ENCODE measurements at regions not wholly inside any gene's neighbourhood (a gene's known extent, or its start where the extent isn't known, plus 50 kb on each side); places are given as distances from the start of the nearest gene placed in this dataset.

DNA sequence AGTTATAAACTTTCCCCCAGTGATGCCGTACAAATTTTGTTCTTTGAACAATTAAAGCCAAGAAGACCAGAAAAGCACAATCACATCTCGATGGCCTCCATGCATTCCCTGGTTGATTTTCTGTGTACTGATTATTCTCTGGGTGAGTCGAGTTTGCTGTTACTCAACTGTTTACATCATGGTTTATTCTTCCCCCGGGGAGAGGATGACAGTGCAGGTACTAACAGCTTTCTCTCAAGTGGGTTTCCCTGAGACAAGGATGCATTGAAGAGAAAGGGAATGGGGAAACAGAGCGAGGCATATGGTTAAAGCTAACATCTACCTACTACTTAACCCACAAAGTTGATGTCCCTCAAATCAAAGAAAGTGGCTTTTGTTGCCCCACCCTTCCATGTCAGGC is 410.8 kb upstream of the FANCL start:
- ChIA-PET CTCF (no interaction called here), POLR2A (no interaction called here)
- ATAC-seq: no peak
- Histone ChIP-seq H3K4me3 (ENCODE audit: low read depth in 2 of 2, low read length in 2 of 2) (no peak overlapping the region), H3K4me1 (ENCODE audit: control insufficient read depth, insufficient read depth, low read length) (no peaks in the 10 kb centered on the region), H3K9me3 (ENCODE audit: control insufficient read depth, insufficient read depth, low read depth, low read length) (no peaks in the 10 kb centered on the region), H3K36me3 (ENCODE audit: control insufficient read depth, insufficient read depth, low read length) (no peaks in the 10 kb centered on the region), H3K27ac (ENCODE audit: low read length) (no peak overlapping the region), H3K27me3 (ENCODE audit: control insufficient read depth, insufficient read depth, low read length) (no peaks in the 10 kb centered on the region)
- TF ChIP-seq, protein P1, sequence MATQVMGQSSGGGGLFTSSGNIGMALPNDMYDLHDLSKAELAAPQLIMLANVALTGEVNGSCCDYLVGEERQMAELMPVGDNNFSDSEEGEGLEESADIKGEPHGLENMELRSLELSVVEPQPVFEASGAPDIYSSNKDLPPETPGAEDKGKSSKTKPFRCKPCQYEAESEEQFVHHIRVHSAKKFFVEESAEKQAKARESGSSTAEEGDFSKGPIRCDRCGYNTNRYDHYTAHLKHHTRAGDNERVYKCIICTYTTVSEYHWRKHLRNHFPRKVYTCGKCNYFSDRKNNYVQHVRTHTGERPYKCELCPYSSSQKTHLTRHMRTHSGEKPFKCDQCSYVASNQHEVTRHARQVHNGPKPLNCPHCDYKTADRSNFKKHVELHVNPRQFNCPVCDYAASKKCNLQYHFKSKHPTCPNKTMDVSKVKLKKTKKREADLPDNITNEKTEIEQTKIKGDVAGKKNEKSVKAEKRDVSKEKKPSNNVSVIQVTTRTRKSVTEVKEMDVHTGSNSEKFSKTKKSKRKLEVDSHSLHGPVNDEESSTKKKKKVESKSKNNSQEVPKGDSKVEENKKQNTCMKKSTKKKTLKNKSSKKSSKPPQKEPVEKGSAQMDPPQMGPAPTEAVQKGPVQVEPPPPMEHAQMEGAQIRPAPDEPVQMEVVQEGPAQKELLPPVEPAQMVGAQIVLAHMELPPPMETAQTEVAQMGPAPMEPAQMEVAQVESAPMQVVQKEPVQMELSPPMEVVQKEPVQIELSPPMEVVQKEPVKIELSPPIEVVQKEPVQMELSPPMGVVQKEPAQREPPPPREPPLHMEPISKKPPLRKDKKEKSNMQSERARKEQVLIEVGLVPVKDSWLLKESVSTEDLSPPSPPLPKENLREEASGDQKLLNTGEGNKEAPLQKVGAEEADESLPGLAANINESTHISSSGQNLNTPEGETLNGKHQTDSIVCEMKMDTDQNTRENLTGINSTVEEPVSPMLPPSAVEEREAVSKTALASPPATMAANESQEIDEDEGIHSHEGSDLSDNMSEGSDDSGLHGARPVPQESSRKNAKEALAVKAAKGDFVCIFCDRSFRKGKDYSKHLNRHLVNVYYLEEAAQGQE (IDR thresholded peaks at IDR 0.05; ENCODE audit: insufficient read depth in 1 of 2, low read depth in 2 of 2, low read length in 1 of 2): no peak
- TF ChIP-seq SIN3A (IDR thresholded peaks at IDR 0.05; ENCODE audit: borderline replicate concordance, insufficient read depth, low read depth, low read length) (no peak), POLR2AphosphoS5 (IDR thresholded peaks at IDR 0.05; ENCODE audit: low read depth, low read length) (no peak), TCF7L2 (IDR thresholded peaks at IDR 0.05; ENCODE audit: low read depth, low read length) (no peak)
- TF ChIP-seq, protein P2, sequence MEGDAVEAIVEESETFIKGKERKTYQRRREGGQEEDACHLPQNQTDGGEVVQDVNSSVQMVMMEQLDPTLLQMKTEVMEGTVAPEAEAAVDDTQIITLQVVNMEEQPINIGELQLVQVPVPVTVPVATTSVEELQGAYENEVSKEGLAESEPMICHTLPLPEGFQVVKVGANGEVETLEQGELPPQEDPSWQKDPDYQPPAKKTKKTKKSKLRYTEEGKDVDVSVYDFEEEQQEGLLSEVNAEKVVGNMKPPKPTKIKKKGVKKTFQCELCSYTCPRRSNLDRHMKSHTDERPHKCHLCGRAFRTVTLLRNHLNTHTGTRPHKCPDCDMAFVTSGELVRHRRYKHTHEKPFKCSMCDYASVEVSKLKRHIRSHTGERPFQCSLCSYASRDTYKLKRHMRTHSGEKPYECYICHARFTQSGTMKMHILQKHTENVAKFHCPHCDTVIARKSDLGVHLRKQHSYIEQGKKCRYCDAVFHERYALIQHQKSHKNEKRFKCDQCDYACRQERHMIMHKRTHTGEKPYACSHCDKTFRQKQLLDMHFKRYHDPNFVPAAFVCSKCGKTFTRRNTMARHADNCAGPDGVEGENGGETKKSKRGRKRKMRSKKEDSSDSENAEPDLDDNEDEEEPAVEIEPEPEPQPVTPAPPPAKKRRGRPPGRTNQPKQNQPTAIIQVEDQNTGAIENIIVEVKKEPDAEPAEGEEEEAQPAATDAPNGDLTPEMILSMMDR (IDR thresholded peaks at IDR 0.05): no peak
- no TSS peak for BruUV-seq (replicated peaks)
- intact Hi-C loops (cut with micrococcal nuclease; ENCODE audit: unreplicated experiment): no loop called here
- in situ Hi-C loops (cut with HindIII; ENCODE audit: low pct_unique_long_range_greater_than_20kb, low sequenced_read_pairs): no loop called here
- no peak for DNase-seq (ENCODE audit: low read depth, low spot score)

- no peak for ATAC-seq
- in situ Hi-C loops (cut with HindIII; ENCODE audit: low pct_unique_long_range_greater_than_20kb, low sequenced_read_pairs): no loop called here
- intact Hi-C loops (cut with micrococcal nuclease; ENCODE audit: unreplicated experiment): no loop called here
- POLR2A ChIA-PET: no interaction called here
- H3K9me3 ChIP-seq (ENCODE audit: control insufficient read depth, insufficient read depth, low read depth, low read length): no peaks in the 10 kb centered on the region
- TF ChIP-seq, protein P2 (IDR thresholded peaks at IDR 0.05): no peak
- no peak for TF ChIP-seq SIN3A (IDR thresholded peaks at IDR 0.05; ENCODE audit: borderline replicate concordance, insufficient read depth, low read depth, low read length)
- no peak for TF ChIP-seq POLR2AphosphoS5 (IDR thresholded peaks at IDR 0.05; ENCODE audit: low read depth, low read length)
- TF ChIP-seq, protein P1 (IDR thresholded peaks at IDR 0.05; ENCODE audit: insufficient read depth in 1 of 2, low read depth in 2 of 2, low read length in 1 of 2): no peak
- TF ChIP-seq TCF7L2 (IDR thresholded peaks at IDR 0.05; ENCODE audit: low read depth, low read length): no peak
- BruUV-seq (replicated peaks): no TSS peak
- H3K4me3 ChIP-seq (ENCODE audit: low read depth in 2 of 2, low read length in 2 of 2): no peak overlapping the region
- H3K27me3 ChIP-seq (ENCODE audit: control insufficient read depth, insufficient read depth, low read length): no peaks in the 10 kb centered on the region
- CTCF ChIA-PET: no interaction called here
- H3K36me3 ChIP-seq (ENCODE audit: control insufficient read depth, insufficient read depth, low read length): no peaks in the 10 kb centered on the region
- no peak for DNase-seq (ENCODE audit: low read depth, low spot score)
- no peak overlapping the region for H3K27ac ChIP-seq (ENCODE audit: low read length)
- H3K4me1 ChIP-seq (ENCODE audit: control insufficient read depth, insufficient read depth, low read length): no peaks in the 10 kb centered on the region
Observed at GRCh38 chr2:58650781-58651180, 409.7 kb upstream of the FANCL start.
